ENCODE measurements at regions not wholly inside any gene's neighbourhood (a gene's known extent, or its start where the extent isn't known, plus 50 kb on each side); places are given as distances from the start of the nearest gene placed in this dataset.

DNA sequence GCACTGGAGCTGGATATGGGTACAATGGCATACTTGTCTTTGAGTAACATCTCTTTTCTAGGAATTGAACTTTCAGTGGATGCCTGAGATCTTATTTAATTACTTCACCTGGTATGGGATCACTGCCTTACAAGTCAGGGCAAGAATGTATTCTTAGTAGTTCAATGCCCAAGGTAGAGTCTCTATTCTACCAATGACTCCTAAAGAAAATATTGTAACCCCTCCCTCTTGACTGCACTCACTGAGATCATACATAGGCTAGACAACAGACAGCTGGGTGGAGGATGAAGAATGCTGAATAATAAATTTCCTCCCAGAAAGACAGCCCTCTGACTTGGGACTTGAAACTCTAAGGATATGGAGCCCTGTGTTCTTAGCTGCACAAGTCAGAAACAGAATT lies 1216.3 kb upstream of the ACO1 start:
- TF ChIP-seq POLR2A (IDR thresholded peaks at IDR 0.05; ENCODE audit: low read length) (no peak), GATA1 (IDR thresholded peaks at IDR 0.05; ENCODE audit: low read depth, low read length) (no peak)

Data from erythroblast (primary cell).